Parathyroid adenoma (tissue), 2 donors: ENCODE measurements at regions not wholly inside any gene's neighbourhood (a gene's known extent, or its start where the extent isn't known, plus 50 kb on each side); places are given as distances from the start of the nearest gene placed in this dataset.

Experiments used
- H2AFZ ChIP-seq: fragments of 300-600 bp; sonication (generic); one replicate; pipeline ENCODE4 v1.7.0; 2017; ENCODE audit warnings: antibody characterized with exemption, mild to moderate bottlenecking
- H3K27ac ChIP-seq: fragments of 300-600 bp; sonication (generic); one replicate; pipeline ENCODE4 v1.7.0; 2017
- H3K27me3 ChIP-seq: fragments of 300-600 bp; sonication (generic); one replicate; pipeline ENCODE4 v1.7.0; 2017; ENCODE audit warnings: low read length; ENCODE audit not compliant: control insufficient read depth, insufficient read depth
- H3K36me3 ChIP-seq: fragments of 300-600 bp; sonication (generic); one replicate; pipeline ENCODE4 v1.7.0; 2017; ENCODE audit warnings: low read length; ENCODE audit not compliant: control insufficient read depth, insufficient read depth
- H3K4me1 ChIP-seq: fragments of 300-600 bp; sonication (generic); one replicate; pipeline ENCODE4 v1.7.0; 2017; ENCODE audit warnings: control low read depth
- H3K4me2 ChIP-seq: fragments of 300-600 bp; sonication (generic); one replicate; pipeline ENCODE4 v1.7.0; 2017; ENCODE audit warnings: low read length
- H3K4me3 ChIP-seq: fragments of 300-600 bp; sonication (generic); one replicate; pipeline ENCODE4 v1.7.0; 2017; ENCODE audit warnings: low read depth, low read length
- H3K79me2 ChIP-seq: fragments of 300-600 bp; sonication (generic); one replicate; pipeline ENCODE4 v1.7.0; 2017; ENCODE audit warnings: control low read depth
- H3K9ac ChIP-seq: fragments of 300-600 bp; sonication (generic); one replicate; pipeline ENCODE4 v1.7.0; 2017; ENCODE audit warnings: mild to moderate bottlenecking
- H3K9me3 ChIP-seq: fragments of 300-600 bp; sonication (generic); one replicate; pipeline ENCODE4 v1.7.0; 2017; ENCODE audit warnings: low read length; ENCODE audit not compliant: control insufficient read depth
- TF ChIP-seq, protein P1 (sequence below): fragments of 300-600 bp; sonication (generic); IDR thresholded peaks from one replicate; pipeline ENCODE4 v1.7.0; 2017; ENCODE audit warnings: antibody characterized with exemption, mild to moderate bottlenecking
- donor health status: primary hyperparathyroidism.

DNA sequence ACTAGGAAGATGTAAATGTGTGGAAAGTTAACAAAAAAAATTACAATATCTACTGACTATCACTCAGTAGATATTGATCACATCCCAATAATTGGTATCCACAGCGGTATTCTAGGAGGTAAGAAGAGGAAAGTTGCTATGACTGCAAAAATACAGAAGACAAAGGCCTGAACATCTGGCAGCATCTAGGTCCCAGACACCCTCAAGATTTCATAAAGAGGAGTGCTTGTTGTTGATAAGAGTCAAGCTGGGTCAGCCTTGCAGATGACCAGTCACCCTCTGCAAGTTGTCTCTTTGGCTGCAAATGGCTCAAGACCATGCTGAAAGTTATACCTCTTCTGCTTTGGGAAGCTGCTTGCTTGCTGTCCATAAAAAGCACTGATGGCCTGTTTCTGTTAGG is 179.8 kb upstream of the FOXN2 start:
- no peak overlapping the region for H2AFZ ChIP-seq
- no peaks in the 10 kb centered on the region for H3K9me3 ChIP-seq
- H3K79me2 ChIP-seq: no peaks in the 10 kb centered on the region
- no peak overlapping the region for H3K4me2 ChIP-seq
- peaks cover 2% of the 10 kb centered on the region for H3K4me1 ChIP-seq
- no peaks in the 10 kb centered on the region for H3K36me3 ChIP-seq
- TF ChIP-seq, protein P1, sequence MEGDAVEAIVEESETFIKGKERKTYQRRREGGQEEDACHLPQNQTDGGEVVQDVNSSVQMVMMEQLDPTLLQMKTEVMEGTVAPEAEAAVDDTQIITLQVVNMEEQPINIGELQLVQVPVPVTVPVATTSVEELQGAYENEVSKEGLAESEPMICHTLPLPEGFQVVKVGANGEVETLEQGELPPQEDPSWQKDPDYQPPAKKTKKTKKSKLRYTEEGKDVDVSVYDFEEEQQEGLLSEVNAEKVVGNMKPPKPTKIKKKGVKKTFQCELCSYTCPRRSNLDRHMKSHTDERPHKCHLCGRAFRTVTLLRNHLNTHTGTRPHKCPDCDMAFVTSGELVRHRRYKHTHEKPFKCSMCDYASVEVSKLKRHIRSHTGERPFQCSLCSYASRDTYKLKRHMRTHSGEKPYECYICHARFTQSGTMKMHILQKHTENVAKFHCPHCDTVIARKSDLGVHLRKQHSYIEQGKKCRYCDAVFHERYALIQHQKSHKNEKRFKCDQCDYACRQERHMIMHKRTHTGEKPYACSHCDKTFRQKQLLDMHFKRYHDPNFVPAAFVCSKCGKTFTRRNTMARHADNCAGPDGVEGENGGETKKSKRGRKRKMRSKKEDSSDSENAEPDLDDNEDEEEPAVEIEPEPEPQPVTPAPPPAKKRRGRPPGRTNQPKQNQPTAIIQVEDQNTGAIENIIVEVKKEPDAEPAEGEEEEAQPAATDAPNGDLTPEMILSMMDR: no peak
- no peaks in the 10 kb centered on the region for H3K27me3 ChIP-seq
- no peak overlapping the region for H3K27ac ChIP-seq
- no peak overlapping the region for H3K9ac ChIP-seq
- no peak overlapping the region for H3K4me3 ChIP-seq

DNA sequence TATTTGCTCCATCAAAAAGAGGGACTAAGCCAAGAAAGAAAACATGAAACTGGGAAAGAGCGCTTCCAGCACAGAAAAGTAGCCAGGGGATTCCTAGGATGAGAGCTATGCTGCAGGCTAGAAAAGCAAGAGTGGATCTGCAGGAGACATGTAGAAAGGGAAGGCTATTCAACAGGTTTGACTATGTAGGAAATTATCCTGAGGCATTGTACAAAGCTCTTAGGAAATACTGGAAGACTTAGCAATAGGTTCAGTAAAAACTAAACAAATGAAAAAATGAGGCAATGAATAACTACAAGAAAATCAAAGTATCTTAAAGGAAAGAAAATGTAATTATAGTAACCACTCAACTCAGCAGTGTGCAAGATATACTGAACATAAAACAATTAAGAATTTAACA is 178.7 kb upstream of the FOXN2 start:
- H3K4me3 ChIP-seq: no peak overlapping the region
- H3K4me1 ChIP-seq: peaks cover 2% of the 10 kb centered on the region
- no peak overlapping the region for H3K4me2 ChIP-seq
- TF ChIP-seq, protein P1: no peak
- H3K27me3 ChIP-seq: no peaks in the 10 kb centered on the region
- no peaks in the 10 kb centered on the region for H3K79me2 ChIP-seq
- H3K27ac ChIP-seq: no peak overlapping the region
- H3K9ac ChIP-seq: no peak overlapping the region
- H3K36me3 ChIP-seq: no peaks in the 10 kb centered on the region
- H2AFZ ChIP-seq: no peak overlapping the region
- H3K9me3 ChIP-seq: no peaks in the 10 kb centered on the region

DNA sequence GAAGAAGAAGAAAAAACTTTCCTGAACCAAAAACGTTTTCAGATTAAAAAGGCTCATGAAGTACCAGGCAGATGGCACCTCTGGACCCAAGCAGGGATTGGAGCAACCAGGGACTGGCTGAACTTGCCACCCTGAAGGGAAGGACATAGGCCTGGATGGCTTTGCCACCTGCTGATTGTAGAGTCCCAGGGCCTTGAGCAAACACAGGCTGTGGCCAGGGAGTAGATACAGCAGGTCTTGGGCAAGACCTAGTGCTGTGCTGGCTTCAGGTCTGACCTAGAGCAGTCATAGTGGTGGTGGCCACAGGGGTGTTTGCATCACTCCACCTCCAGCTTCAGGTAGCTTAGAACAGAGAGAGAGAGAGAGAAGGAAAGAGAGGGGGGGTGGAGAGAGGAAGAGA is 176.7 kb upstream of the FOXN2 start:
- no peak overlapping the region for H3K4me3 ChIP-seq

DNA sequence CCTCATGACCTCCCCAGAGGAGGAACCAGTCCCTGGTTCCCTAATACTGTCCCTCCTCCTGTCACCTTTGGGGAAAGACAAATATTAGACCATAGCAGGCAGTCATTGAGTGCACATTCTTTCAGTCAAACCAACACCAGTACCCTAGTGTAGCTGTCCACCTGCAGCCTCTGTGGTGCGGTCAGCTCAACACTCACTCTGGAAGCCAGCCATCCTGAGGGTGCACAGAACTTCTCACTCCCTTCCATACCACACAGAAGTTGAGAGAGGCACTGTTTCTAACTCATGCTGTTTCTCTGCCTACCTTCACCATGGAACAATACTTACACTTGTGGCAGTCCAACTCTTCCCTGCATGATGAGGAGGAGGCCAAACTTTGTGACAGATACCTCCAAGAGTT is 175.6 kb upstream of the FOXN2 start:
- Histone ChIP-seq H3K4me3 (no peak overlapping the region), H3K4me1 (no peaks in the 10 kb centered on the region), H3K36me3 (no peaks in the 10 kb centered on the region), H2AFZ (no peak overlapping the region), H3K27me3 (no peaks in the 10 kb centered on the region), H3K9me3 (no peaks in the 10 kb centered on the region), H3K27ac (no peak overlapping the region), H3K4me2 (no peak overlapping the region), H3K9ac (no peak overlapping the region), H3K79me2 (no peaks in the 10 kb centered on the region)
- TF ChIP-seq, protein P1: no peak

More for the DNA sequence above, 176.7 kb upstream of the FOXN2 start:
- TF ChIP-seq, protein P1: no peak
- Histone ChIP-seq H3K4me2 (no peak overlapping the region), H2AFZ (no peak overlapping the region), H3K9me3 (no peaks in the 10 kb centered on the region), H3K9ac (no peak overlapping the region), H3K27ac (no peak overlapping the region), H3K36me3 (no peaks in the 10 kb centered on the region), H3K4me1 (no peaks in the 10 kb centered on the region), H3K27me3 (no peaks in the 10 kb centered on the region), H3K79me2 (no peaks in the 10 kb centered on the region)

DNA sequence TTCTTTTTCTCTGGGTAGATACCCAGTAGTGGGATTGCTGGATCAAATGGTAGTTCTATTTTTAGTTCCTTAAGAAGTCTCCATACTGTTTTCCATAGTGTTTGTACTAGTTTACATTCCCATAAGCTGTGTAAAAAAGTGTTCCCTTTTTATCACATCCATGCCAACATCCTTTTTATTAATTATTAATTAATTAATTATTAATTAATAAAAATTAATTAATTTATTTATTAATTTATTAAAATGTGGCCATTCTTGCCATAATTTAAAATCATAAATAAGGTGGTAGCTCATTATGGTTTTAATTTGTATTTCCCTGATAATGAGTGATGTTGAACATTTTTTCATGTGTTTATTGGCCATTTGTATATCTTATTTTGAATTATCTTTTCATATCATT is 173.9 kb upstream of the FOXN2 start:
- TF ChIP-seq, protein P1: no peak
- Histone ChIP-seq H3K36me3 (no peaks in the 10 kb centered on the region), H3K9ac (no peak overlapping the region), H3K27me3 (no peaks in the 10 kb centered on the region), H2AFZ (no peak overlapping the region), H3K79me2 (no peaks in the 10 kb centered on the region), H3K27ac (no peak overlapping the region), H3K4me3 (no peak overlapping the region), H3K4me2 (no peak overlapping the region), H3K4me1 (no peaks in the 10 kb centered on the region), H3K9me3 (no peaks in the 10 kb centered on the region)
